Breast epithelium (tissue), 3 donors: ENCODE measurements at regions not wholly inside any gene's neighbourhood (a gene's known extent, or its start where the extent isn't known, plus 50 kb on each side); places are given as distances from the start of the nearest gene placed in this dataset.

ENCODE experiments used
- POLR2A ChIP-seq: fragments of 450-650 bp; IDR thresholded peaks from one replicate; pipeline ENCODE4 v1.6.1; 2016; ENCODE audit warnings: antibody characterized with exemption, mild to moderate bottlenecking, moderate library complexity
- TF ChIP-seq, protein P1 (sequence below), 3 donors: fragments of 450-650 bp; IDR thresholded peaks; one replicate each; pipeline ENCODE4 v1.5.1; 2016 to 2017; ENCODE audit warnings: antibody characterized with exemption in 3 of 3, mild to moderate bottlenecking in 3 of 3, moderate library complexity in 3 of 3

DNA sequence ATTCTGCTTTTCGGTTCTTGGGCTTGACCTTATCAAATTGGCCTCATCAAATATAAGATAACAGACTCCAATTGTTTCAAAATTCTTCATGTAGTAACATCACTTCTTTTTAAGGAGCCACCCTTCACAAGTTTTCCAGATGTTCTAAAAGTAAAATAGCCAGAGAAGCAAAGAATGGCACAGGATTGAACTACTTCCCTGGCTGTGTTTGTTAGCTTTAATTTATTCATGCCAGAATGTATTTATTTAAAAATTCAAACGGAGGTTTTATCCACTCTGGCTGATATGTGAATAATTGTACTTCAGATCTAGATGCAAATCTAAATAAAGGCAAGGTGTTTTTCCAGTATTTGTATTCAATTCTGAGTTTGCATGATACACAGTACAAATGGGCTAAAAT is 581.3 kb upstream of the TENM3 start:
- TF ChIP-seq, protein P1, sequence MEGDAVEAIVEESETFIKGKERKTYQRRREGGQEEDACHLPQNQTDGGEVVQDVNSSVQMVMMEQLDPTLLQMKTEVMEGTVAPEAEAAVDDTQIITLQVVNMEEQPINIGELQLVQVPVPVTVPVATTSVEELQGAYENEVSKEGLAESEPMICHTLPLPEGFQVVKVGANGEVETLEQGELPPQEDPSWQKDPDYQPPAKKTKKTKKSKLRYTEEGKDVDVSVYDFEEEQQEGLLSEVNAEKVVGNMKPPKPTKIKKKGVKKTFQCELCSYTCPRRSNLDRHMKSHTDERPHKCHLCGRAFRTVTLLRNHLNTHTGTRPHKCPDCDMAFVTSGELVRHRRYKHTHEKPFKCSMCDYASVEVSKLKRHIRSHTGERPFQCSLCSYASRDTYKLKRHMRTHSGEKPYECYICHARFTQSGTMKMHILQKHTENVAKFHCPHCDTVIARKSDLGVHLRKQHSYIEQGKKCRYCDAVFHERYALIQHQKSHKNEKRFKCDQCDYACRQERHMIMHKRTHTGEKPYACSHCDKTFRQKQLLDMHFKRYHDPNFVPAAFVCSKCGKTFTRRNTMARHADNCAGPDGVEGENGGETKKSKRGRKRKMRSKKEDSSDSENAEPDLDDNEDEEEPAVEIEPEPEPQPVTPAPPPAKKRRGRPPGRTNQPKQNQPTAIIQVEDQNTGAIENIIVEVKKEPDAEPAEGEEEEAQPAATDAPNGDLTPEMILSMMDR (IDR thresholded peaks at IDR 0.05) = no peak
- no peak for TF ChIP-seq POLR2A
